Panc1 (cell line): ENCODE measurements at regions not wholly inside any gene's neighbourhood (a gene's known extent, or its start where the extent isn't known, plus 50 kb on each side); places are given as distances from the start of the nearest gene placed in this dataset.

ENCODE experiments used
- ATAC-seq: fragments of 200-7000 bp; cut with Tn5 transposase; 2 replicates; pipeline ENCODE4 v1.9.1; 2020; ENCODE audit warnings: mild to moderate bottlenecking, moderate library complexity
- BruUV-seq: library from RNA; stranded (reverse); fragments of 400-500 nt; replicated peaks from 2 replicates; lab custom pipeline; 2021; lab: Mats Ljungman, UMichigan
- CTCF ChIA-PET: fragments of 300-600 bp; sonication (Branson Sonifier 250); formaldehyde crosslinking; loops from one replicate; lab custom pipeline; 2022; ENCODE audit warnings: antibody characterized with exemption; lab: Charles Lee
- POLR2A ChIA-PET: fragments of 300-600 bp; sonication (Branson Sonifier 250); formaldehyde crosslinking; loops from one replicate; lab custom pipeline; 2022; ENCODE audit warnings: antibody characterized with exemption; lab: Charles Lee
- DNase-seq: peaks from one replicate; pipeline ENCODE4 v3.0.0-alpha.2; 2010; ENCODE audit warnings: low read depth, low spot score
- H3K27ac ChIP-seq: 2 replicates; pipeline ENCODE4 v1.5.1; 2011; ENCODE audit warnings: mild to moderate bottlenecking, low read length, inconsistent platforms
- H3K27me3 ChIP-seq: fragments of 200-500 bp; sonication (Bioruptor generic); 2 replicates; pipeline ENCODE4 v1.6.0; 2014; ENCODE audit warnings: low read length, inconsistent platforms; ENCODE audit not compliant: control insufficient read depth, insufficient read depth
- H3K36me3 ChIP-seq: fragments of 200-500 bp; sonication (Bioruptor generic); 2 replicates; pipeline ENCODE4 v1.5.1; 2014; ENCODE audit warnings: inconsistent platforms, mild to moderate bottlenecking, low read length, moderate library complexity; ENCODE audit not compliant: control insufficient read depth, insufficient read depth
- H3K4me1 ChIP-seq: 2 replicates; pipeline ENCODE4 v1.5.1; 2011; ENCODE audit warnings: inconsistent platforms, mild to moderate bottlenecking, low read length, moderate library complexity; ENCODE audit not compliant: control insufficient read depth, insufficient read depth
- H3K4me3 ChIP-seq, 2 experiments: 2 replicates each; pipeline ENCODE4 v1.5.1; 2011 to 2012; ENCODE audit warnings: low read depth in 2 of 2, low read length in 2 of 2, mild to moderate bottlenecking in 2 of 2, inconsistent platforms in 1 of 2, moderate library complexity in 1 of 2
- H3K9me3 ChIP-seq: fragments of 200-500 bp; sonication (Bioruptor generic); 2 replicates; pipeline ENCODE4 v1.5.1; 2014; ENCODE audit warnings: low read depth, mild to moderate bottlenecking, inconsistent platforms, low read length, moderate library complexity; ENCODE audit not compliant: control insufficient read depth, insufficient read depth
- POLR2AphosphoS5 ChIP-seq: IDR thresholded peaks from 2 replicates; pipeline ENCODE4 v1.6.1; 2012; ENCODE audit warnings: mild to moderate bottlenecking, low read depth, low read length, moderate library complexity
- SIN3A ChIP-seq: IDR thresholded peaks from 2 replicates; pipeline ENCODE4 v1.6.1; 2012; ENCODE audit warnings: low read depth, mild to moderate bottlenecking, low read length, moderate library complexity, borderline replicate concordance; ENCODE audit not compliant: insufficient read depth
- TCF7L2 ChIP-seq: IDR thresholded peaks from 2 replicates; pipeline ENCODE4 v1.6.1; 2011; ENCODE audit warnings: mild to moderate bottlenecking, low read depth, low read length, inconsistent platforms
- in situ Hi-C: cut with HindIII; loops from 2 replicates; pipeline ENCODE4 v1.10.0; 2016; ENCODE audit warnings: low sequenced_read_pairs, low pct_unique_long_range_greater_than_20kb
- intact Hi-C: fragments of 100-400 bp; cut with micrococcal nuclease; formaldehyde crosslinking; loops from one replicate; pipeline ENCODE4 v1.10.0; 2022; ENCODE audit not compliant: unreplicated experiment
- TF ChIP-seq, protein P1 (sequence below): fragments of 450-650 bp; IDR thresholded peaks from 2 replicates; pipeline ENCODE4 v1.5.1; 2017; ENCODE audit warnings: mild to moderate bottlenecking
- TF ChIP-seq, protein P2 (sequence below), 2 experiments: IDR thresholded peaks; 2 replicates each; pipeline ENCODE4 v1.6.1; 2011 to 2012; ENCODE audit warnings: low read depth in 2 of 2, control low read depth in 1 of 2, low read length in 1 of 2, mild to moderate bottlenecking in 1 of 2, moderate library complexity in 1 of 2; ENCODE audit not compliant: insufficient read depth in 1 of 2

DNA sequence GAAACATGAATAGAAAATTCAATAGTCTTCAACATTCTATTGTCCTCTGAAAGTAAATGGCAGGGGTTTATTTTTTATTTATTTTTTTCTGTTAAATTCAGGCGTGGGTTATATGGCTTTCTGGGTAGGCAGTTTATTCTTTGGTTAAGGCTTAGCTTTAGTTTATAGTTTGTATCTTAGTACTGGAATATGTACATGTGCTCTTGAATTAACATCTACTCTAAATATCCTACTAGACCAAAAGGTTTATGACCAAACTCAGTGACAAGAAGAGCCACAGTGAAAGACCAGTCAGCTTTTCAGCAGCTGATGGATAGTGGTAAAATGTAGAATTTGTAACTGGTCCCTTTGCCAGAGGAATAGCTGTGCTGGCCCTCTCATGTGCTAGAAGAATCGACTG lies 62.0 kb upstream of the DAB2 start:
- no TSS peak for BruUV-seq
- intact Hi-C loops = no loop called here

DNA sequence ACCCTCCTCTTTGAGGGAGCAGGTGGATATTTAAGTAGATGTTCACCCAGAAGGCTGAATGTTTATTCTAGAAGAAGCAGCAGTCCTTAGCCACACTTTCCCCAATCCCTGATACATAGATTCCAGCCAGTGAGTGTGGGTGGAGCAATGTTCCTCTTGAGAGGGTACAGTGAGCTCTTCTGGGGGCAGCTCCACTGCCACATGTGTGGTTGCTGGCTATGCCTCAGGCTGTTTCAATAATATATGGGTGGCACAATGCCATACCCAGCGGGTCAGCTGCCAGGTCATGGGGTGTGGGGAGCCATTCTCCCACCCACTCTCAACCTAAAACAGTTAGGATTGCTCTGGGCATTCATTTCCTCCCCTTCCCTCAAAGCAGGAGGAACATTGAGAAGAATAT lies 61.6 kb upstream of the DAB2 start:
- intact Hi-C loops (no loop called here), in situ Hi-C loops (no loop called here)
- no peak for ATAC-seq
- H3K27ac ChIP-seq = no peak overlapping the region
- no peaks in the 10 kb centered on the region for H3K9me3 ChIP-seq
- H3K4me3 ChIP-seq = no peak overlapping the region
- DNase-seq = no peak
- no peaks in the 10 kb centered on the region for H3K36me3 ChIP-seq
- POLR2A ChIA-PET = no interaction called here
- BruUV-seq = no TSS peak
- H3K4me1 ChIP-seq = no peaks in the 10 kb centered on the region
- CTCF ChIA-PET = no interaction called here
- TF ChIP-seq, protein P1, sequence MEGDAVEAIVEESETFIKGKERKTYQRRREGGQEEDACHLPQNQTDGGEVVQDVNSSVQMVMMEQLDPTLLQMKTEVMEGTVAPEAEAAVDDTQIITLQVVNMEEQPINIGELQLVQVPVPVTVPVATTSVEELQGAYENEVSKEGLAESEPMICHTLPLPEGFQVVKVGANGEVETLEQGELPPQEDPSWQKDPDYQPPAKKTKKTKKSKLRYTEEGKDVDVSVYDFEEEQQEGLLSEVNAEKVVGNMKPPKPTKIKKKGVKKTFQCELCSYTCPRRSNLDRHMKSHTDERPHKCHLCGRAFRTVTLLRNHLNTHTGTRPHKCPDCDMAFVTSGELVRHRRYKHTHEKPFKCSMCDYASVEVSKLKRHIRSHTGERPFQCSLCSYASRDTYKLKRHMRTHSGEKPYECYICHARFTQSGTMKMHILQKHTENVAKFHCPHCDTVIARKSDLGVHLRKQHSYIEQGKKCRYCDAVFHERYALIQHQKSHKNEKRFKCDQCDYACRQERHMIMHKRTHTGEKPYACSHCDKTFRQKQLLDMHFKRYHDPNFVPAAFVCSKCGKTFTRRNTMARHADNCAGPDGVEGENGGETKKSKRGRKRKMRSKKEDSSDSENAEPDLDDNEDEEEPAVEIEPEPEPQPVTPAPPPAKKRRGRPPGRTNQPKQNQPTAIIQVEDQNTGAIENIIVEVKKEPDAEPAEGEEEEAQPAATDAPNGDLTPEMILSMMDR = no peak
- TF ChIP-seq POLR2AphosphoS5 = no peak
- TF ChIP-seq, protein P2, sequence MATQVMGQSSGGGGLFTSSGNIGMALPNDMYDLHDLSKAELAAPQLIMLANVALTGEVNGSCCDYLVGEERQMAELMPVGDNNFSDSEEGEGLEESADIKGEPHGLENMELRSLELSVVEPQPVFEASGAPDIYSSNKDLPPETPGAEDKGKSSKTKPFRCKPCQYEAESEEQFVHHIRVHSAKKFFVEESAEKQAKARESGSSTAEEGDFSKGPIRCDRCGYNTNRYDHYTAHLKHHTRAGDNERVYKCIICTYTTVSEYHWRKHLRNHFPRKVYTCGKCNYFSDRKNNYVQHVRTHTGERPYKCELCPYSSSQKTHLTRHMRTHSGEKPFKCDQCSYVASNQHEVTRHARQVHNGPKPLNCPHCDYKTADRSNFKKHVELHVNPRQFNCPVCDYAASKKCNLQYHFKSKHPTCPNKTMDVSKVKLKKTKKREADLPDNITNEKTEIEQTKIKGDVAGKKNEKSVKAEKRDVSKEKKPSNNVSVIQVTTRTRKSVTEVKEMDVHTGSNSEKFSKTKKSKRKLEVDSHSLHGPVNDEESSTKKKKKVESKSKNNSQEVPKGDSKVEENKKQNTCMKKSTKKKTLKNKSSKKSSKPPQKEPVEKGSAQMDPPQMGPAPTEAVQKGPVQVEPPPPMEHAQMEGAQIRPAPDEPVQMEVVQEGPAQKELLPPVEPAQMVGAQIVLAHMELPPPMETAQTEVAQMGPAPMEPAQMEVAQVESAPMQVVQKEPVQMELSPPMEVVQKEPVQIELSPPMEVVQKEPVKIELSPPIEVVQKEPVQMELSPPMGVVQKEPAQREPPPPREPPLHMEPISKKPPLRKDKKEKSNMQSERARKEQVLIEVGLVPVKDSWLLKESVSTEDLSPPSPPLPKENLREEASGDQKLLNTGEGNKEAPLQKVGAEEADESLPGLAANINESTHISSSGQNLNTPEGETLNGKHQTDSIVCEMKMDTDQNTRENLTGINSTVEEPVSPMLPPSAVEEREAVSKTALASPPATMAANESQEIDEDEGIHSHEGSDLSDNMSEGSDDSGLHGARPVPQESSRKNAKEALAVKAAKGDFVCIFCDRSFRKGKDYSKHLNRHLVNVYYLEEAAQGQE (IDR thresholded peaks at IDR 0.05; ENCODE audit: insufficient read depth in 1 of 2, low read depth in 2 of 2, low read length in 1 of 2) = no peak
- H3K27me3 ChIP-seq = no peaks in the 10 kb centered on the region

More for the DNA sequence above, 62.0 kb upstream of the DAB2 start:
- Histone ChIP-seq H3K9me3 (no peaks in the 10 kb centered on the region), H3K27me3 (no peaks in the 10 kb centered on the region), H3K36me3 (no peaks in the 10 kb centered on the region), H3K4me1 (no peaks in the 10 kb centered on the region), H3K27ac (no peak overlapping the region), H3K4me3 (no peak overlapping the region)
- ChIA-PET CTCF (no interaction called here), POLR2A (no interaction called here)
- in situ Hi-C loops = no loop called here
- no peak for ATAC-seq
- TF ChIP-seq, protein P2 (IDR thresholded peaks at IDR 0.05; ENCODE audit: insufficient read depth in 1 of 2, low read depth in 2 of 2, low read length in 1 of 2) = no peak
- TF ChIP-seq SIN3A = no peak
- no peak for TF ChIP-seq POLR2AphosphoS5
- TF ChIP-seq TCF7L2 = no peak
- DNase-seq = no peak
